ENCODE measurements at regions not wholly inside any gene's neighbourhood (a gene's known extent, or its start where the extent isn't known, plus 50 kb on each side); places are given as distances from the start of the nearest gene placed in this dataset.

- no peak for DNase-seq (ENCODE audit: low read depth in 3 of 3, low spot score in 2 of 3)
Measured at GRCh38 chr4:166460769-166461550, 587.9 kb downstream of the TLL1 start.

GRCh38 chr4:166481055-166481454, 608.0 kb downstream of the TLL1 start:
- DNase-seq (ENCODE audit: low read depth in 3 of 3, low spot score in 2 of 3), result no peak

GRCh38 chr4:166481739-166482138, 608.7 kb downstream of the TLL1 start:
- no peak for DNase-seq (ENCODE audit: low read depth in 3 of 3, low spot score in 2 of 3)

- DNase-seq (ENCODE audit: low read depth in 3 of 3, low spot score in 2 of 3), result no peak
Measured at GRCh38 chr4:166482758-166483157, 609.7 kb downstream of the TLL1 start.

- DNase-seq (ENCODE audit: low read depth in 3 of 3, low spot score in 2 of 3), result no peak
Measured at GRCh38 chr4:166491635-166492034, 618.6 kb downstream of the TLL1 start.

- no peak for DNase-seq (ENCODE audit: low read depth in 3 of 3, low spot score in 2 of 3)
Measured at GRCh38 chr4:166493924-166494345, 620.9 kb downstream of the TLL1 start.

- DNase-seq (ENCODE audit: low read depth in 3 of 3, low spot score in 2 of 3), result no peak
Measured at GRCh38 chr4:166498546-166498945, 625.5 kb downstream of the TLL1 start.

- no peak for DNase-seq (ENCODE audit: low read depth in 3 of 3, low spot score in 2 of 3)
Measured at GRCh38 chr4:166499820-166500219, 626.8 kb downstream of the TLL1 start.

- peak in 1 of 3 donors; percentile 5 for DNase-seq (ENCODE audit: low read depth in 3 of 3, low spot score in 2 of 3)
Measured at GRCh38 chr4:166501941-166502382, 628.9 kb downstream of the TLL1 start.

GRCh38 chr4:166502660-166503059, 629.6 kb downstream of the TLL1 start:
- no peak for DNase-seq (ENCODE audit: low read depth in 3 of 3, low spot score in 2 of 3)

- DNase-seq (ENCODE audit: low read depth in 3 of 3, low spot score in 2 of 3), result no peak
Measured at GRCh38 chr4:166506051-166506450, 633.0 kb downstream of the TLL1 start.

GRCh38 chr4:166512267-166512666, 639.2 kb downstream of the TLL1 start:
- DNase-seq (ENCODE audit: low read depth in 3 of 3, low spot score in 2 of 3), result no peak

GRCh38 chr4:166518315-166518714, 645.3 kb downstream of the TLL1 start:
- DNase-seq (ENCODE audit: low read depth in 3 of 3, low spot score in 2 of 3), result no peak

GRCh38 chr4:166518776-166519175, 645.7 kb downstream of the TLL1 start:
- DNase-seq (ENCODE audit: low read depth in 3 of 3, low spot score in 2 of 3), result no peak

GRCh38 chr4:166519774-166520173, 646.7 kb downstream of the TLL1 start:
- DNase-seq (ENCODE audit: low read depth in 3 of 3, low spot score in 2 of 3), result no peak

- no peak for DNase-seq (ENCODE audit: low read depth in 3 of 3, low spot score in 2 of 3)
Measured at GRCh38 chr4:166527500-166527899, 654.5 kb downstream of the TLL1 start.

- no peak for DNase-seq (ENCODE audit: low read depth in 3 of 3, low spot score in 2 of 3)
Measured at GRCh38 chr4:166531703-166532102, 658.7 kb downstream of the TLL1 start.

GRCh38 chr4:166535865-166536264, 662.8 kb downstream of the TLL1 start:
- DNase-seq (ENCODE audit: low read depth in 3 of 3, low spot score in 2 of 3), result no peak

GRCh38 chr4:166538491-166539005, 665.5 kb downstream of the TLL1 start:
- DNase-seq (ENCODE audit: low read depth in 3 of 3, low spot score in 2 of 3), result no peak

- no peak for DNase-seq (ENCODE audit: low read depth in 3 of 3, low spot score in 2 of 3)
Measured at GRCh38 chr4:166546009-166546408, 673.0 kb downstream of the TLL1 start.

GRCh38 chr4:166577639-166578038, 656.7 kb downstream of the SPOCK3 start:
- no peak for DNase-seq (ENCODE audit: low read depth in 3 of 3, low spot score in 2 of 3)

GRCh38 chr4:166585491-166585890, 648.8 kb downstream of the SPOCK3 start:
- no peak for DNase-seq (ENCODE audit: low read depth in 3 of 3, low spot score in 2 of 3)

Measured in right renal cortex interstitium (tissue), 3 donors.